ENCODE measurements at regions not wholly inside any gene's neighbourhood (a gene's known extent, or its start where the extent isn't known, plus 50 kb on each side); places are given as distances from the start of the nearest gene placed in this dataset.

- no peak for TF ChIP-seq CTCF (IDR thresholded peaks at IDR 0.05; ENCODE audit: insufficient read depth, missing control alignments)
- DNase-seq (ENCODE audit: insufficient read length, low spot score), result no peak
- FAIRE-seq, result no peak
Measured at GRCh38 chr16:82522026-82522425, 104.7 kb upstream of the CDH13 start.

- no peak for FAIRE-seq
- no peak for TF ChIP-seq CTCF (IDR thresholded peaks at IDR 0.05; ENCODE audit: insufficient read depth, missing control alignments)
- no peak for DNase-seq (ENCODE audit: insufficient read length, low spot score)
Measured at GRCh38 chr16:82518811-82519210, 108.0 kb upstream of the CDH13 start.

GRCh38 chr16:82514262-82514661, 112.5 kb upstream of the CDH13 start:
- DNase-seq (ENCODE audit: insufficient read length, low spot score) (no peak), FAIRE-seq (no peak)
- no peak for TF ChIP-seq CTCF (IDR thresholded peaks at IDR 0.05; ENCODE audit: insufficient read depth, missing control alignments)

DNA sequence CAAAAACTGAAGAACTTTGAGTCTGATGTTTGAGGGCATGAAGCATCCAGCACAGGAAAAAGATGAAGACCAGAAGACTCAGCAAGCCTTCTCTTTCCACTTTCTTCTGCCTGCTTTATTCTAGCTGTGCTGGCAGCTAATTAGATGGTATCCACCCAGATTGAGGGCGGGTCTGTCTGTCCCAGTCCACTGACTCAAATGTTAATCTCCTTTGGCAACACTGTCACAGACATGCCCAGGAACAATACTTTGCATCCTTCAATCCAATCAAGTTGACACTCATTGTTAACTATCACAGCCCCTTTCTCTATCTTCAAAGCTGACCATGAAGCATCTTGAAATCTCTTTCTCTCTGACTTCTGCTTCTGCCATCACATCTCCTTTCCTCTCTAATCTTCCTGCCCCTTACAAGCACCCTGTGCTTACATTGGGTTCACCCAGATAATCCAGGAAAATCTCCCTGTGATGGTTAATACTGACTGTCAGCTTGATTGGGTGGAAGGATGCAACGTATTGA, 115.9 kb upstream of the CDH13 start:
- FAIRE-seq, result no peak
- TF ChIP-seq CTCF (IDR thresholded peaks at IDR 0.05; ENCODE audit: insufficient read depth, missing control alignments), result no peak

GRCh38 chr16:82509691-82510430, 116.9 kb upstream of the CDH13 start:
- no peak for FAIRE-seq
- DNase-seq (ENCODE audit: insufficient read length, low spot score), result no peak
- TF ChIP-seq CTCF (IDR thresholded peaks at IDR 0.05; ENCODE audit: insufficient read depth, missing control alignments), result no peak

More for the DNA sequence above, 115.9 kb upstream of the CDH13 start:
- DNase-seq (ENCODE audit: insufficient read length, low spot score), result no peak

DNA sequence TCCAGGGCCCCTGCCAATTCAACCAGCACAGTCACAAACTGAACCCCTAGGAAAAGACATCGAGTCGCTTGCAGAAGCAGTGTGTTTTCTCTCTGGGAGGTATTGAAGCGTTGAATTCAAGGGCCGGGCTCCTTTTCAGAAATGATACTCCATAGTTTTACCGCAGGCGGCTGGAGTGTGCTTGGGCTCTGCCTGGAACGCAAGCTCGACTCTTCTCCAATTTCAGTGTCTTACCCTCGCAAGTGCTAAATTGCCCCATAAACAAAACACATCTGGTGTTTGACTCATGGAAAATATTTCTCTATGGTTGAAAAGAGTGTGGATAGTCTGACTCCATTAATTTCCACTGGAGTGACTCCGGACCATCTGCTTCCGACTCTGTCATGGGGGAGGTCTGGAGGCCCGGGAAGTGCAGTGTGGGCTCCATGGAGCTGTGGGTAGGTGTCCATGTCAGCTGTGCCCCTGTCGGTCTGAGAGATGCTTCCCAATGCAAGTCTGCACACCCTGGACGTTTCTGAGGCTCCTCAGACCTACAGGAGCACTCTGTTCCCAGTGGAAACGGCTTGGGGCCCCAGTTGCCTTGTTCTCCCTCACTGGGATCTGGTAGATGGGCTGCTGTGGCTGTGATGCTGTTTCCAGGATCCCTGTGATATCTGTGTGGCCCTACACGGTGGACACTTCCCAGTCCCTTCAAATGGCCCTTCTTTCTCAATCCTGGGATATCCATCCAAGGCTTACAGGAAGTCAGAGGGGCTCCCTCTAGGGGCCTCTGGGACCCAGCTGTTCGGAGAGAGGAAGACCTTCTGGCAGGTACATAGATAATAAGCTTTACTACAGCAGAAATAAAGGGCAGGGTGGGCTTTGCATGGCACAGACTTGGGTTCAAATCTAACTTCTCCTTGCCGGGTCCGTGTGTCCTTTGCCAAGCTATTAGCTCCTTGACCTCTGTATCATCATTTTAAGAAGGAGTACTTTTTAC, 119.8 kb upstream of the CDH13 start:
- no peak for DNase-seq (ENCODE audit: insufficient read length, low spot score)
- no peak for TF ChIP-seq CTCF (IDR thresholded peaks at IDR 0.05; ENCODE audit: insufficient read depth, missing control alignments)
- no peak for FAIRE-seq
